ENCODE measurements at regions not wholly inside any gene's neighbourhood (a gene's known extent, or its start where the extent isn't known, plus 50 kb on each side); places are given as distances from the start of the nearest gene placed in this dataset.

- H3K4me3 ChIP-seq (ENCODE audit: control insufficient read depth, low read depth, low read length), result no peak overlapping the region
- peak; percentile 44 for DNase-seq (ENCODE audit: low read depth)
- no peak for TF ChIP-seq CTCF (conservative IDR thresholded peaks at IDR 0.05; ENCODE audit: control insufficient read depth, insufficient read depth, low read depth, low read length)
Observed at GRCh38 chr10:29163746-29164145, 125.1 kb upstream of the LYZL1 start.

GRCh38 chr10:29166713-29167112, 122.2 kb upstream of the LYZL1 start:
- H3K4me3 ChIP-seq (ENCODE audit: control insufficient read depth, low read depth, low read length), result no peak overlapping the region
- no peak for DNase-seq (ENCODE audit: low read depth)
- no peak for TF ChIP-seq CTCF (conservative IDR thresholded peaks at IDR 0.05; ENCODE audit: control insufficient read depth, insufficient read depth, low read depth, low read length)

- no peak for TF ChIP-seq CTCF (conservative IDR thresholded peaks at IDR 0.05; ENCODE audit: control insufficient read depth, insufficient read depth, low read depth, low read length)
- no peak for DNase-seq (ENCODE audit: low read depth)
- H3K4me3 ChIP-seq (ENCODE audit: control insufficient read depth, low read depth, low read length), result no peak overlapping the region
Observed at GRCh38 chr10:29169021-29169420, 119.8 kb upstream of the LYZL1 start.

GRCh38 chr10:29171717-29172116, 117.2 kb upstream of the LYZL1 start:
- TF ChIP-seq CTCF (conservative IDR thresholded peaks at IDR 0.05; ENCODE audit: control insufficient read depth, insufficient read depth, low read depth, low read length), result no peak
- H3K4me3 ChIP-seq (ENCODE audit: control insufficient read depth, low read depth, low read length), result no peak overlapping the region
- DNase-seq (ENCODE audit: low read depth), result no peak

- H3K4me3 ChIP-seq (ENCODE audit: control insufficient read depth, low read depth, low read length), result no peak overlapping the region
- peak; percentile 29 for DNase-seq (ENCODE audit: low read depth)
- TF ChIP-seq CTCF (conservative IDR thresholded peaks at IDR 0.05; ENCODE audit: control insufficient read depth, insufficient read depth, low read depth, low read length), result peak; percentile 7
Observed at GRCh38 chr10:29174389-29174788, 114.5 kb upstream of the LYZL1 start.

GRCh38 chr10:29176845-29177832, 111.7 kb upstream of the LYZL1 start:
- TF ChIP-seq CTCF (conservative IDR thresholded peaks at IDR 0.05; ENCODE audit: control insufficient read depth, insufficient read depth, low read depth, low read length), result no peak
- no peak for DNase-seq (ENCODE audit: low read depth)
- no peak overlapping the region for H3K4me3 ChIP-seq (ENCODE audit: control insufficient read depth, low read depth, low read length)

All from fibroblast of mammary gland (primary cell).